HepG2 (cell line): ENCODE measurements at regions not wholly inside any gene's neighbourhood (a gene's known extent, or its start where the extent isn't known, plus 50 kb on each side); places are given as distances from the start of the nearest gene placed in this dataset.

ENCODE experiments used
- ATAC-seq: fragments of 200-7000 bp; cut with Tn5 transposase; 3 replicates; pipeline ENCODE4 v1.9.1; 2020; ENCODE audit warnings: mild to moderate bottlenecking, moderate library complexity
- BruUV-seq: library from RNA; stranded (reverse); fragments of 400-500 nt; replicated peaks from 2 replicates; lab custom pipeline; 2021; lab: Mats Ljungman, UMichigan
- CTCF ChIA-PET: fragments of 300-600 bp; formaldehyde crosslinking; extraction: SDS; loops from one replicate; lab custom pipeline; 2021; ENCODE audit warnings: low total read pairs, inconsistent platforms, low intra/inter-chr PET ratio; lab: Yijun Ruan, JAX
- POLR2A ChIA-PET: fragments of 350-600 bp; sonication (Branson Sonifier 250); formaldehyde crosslinking; loops from one replicate; lab custom pipeline; 2020; ENCODE audit warnings: antibody characterized with exemption, inconsistent platforms; lab: Yijun Ruan, JAX
- DNase-seq: peaks from one replicate; pipeline ENCODE4 v3.0.0-alpha.2; 2015; ENCODE audit warnings: low spot score
- FAIRE-seq: peaks from 3 replicates; lab custom pipeline; 2011; peaks lifted over from hg19 to GRCh38; lab: Jason Lieb, UNC
- H2AFZ ChIP-seq: one replicate; pipeline ENCODE4 v1.6.1; 2011; ENCODE audit warnings: low read length, inconsistent platforms
- H3K27ac ChIP-seq: fragments of 300-600 bp; 3 replicates; pipeline ENCODE4 v1.8.0; 2011; ENCODE audit warnings: mixed run types, mild to moderate bottlenecking, mixed read lengths, low read length, inconsistent platforms; ENCODE audit not compliant: insufficient read depth; ENCODE audit errors: extremely low read length
- H3K27me3 ChIP-seq, 2 experiments: fragments of 200-600 bp in 1 of 2; 2 replicates in 1 of 2; 3 replicates in 1 of 2; pipeline versions ENCODE4 v1.6.0 to v1.8.0; 2011; ENCODE audit warnings: low read length in 2 of 2, mild to moderate bottlenecking in 2 of 2, moderate library complexity in 2 of 2, inconsistent platforms in 1 of 2; ENCODE audit not compliant: insufficient read depth in 2 of 2, control insufficient read depth in 1 of 2
- H3K36me3 ChIP-seq, 2 experiments: fragments of 200-600 bp in 1 of 2; replicated peaks in 1 of 2; 2 replicates in 1 of 2; 3 replicates in 1 of 2; pipeline versions ENCODE4 v1.5.1 to v1.8.0; 2011; ENCODE audit warnings: low read length in 2 of 2, inconsistent platforms in 1 of 2; ENCODE audit not compliant: insufficient read depth in 2 of 2, control insufficient read depth in 1 of 2
- H3K4me1 ChIP-seq: 2 replicates; pipeline ENCODE4 v1.5.1; 2012; ENCODE audit warnings: low read length, inconsistent platforms; ENCODE audit not compliant: insufficient read depth
- H3K4me2 ChIP-seq: 2 replicates; pipeline ENCODE4 v1.6.0; 2011; ENCODE audit warnings: low read depth, low read length, inconsistent platforms
- H3K4me3 ChIP-seq, 3 experiments: fragments of 200-600 bp in 1 of 3; sonication (generic), shearing (Covaris generic) in 1 of 3; replicated peaks in 1 of 3; 2 replicates each; pipeline ENCODE4 v1.5.1; 2011 to 2016; ENCODE audit warnings: low read length in 3 of 3, inconsistent platforms in 2 of 3, low read depth in 2 of 3, mild to moderate bottlenecking in 2 of 3, control low read depth in 1 of 3, mixed read lengths in 1 of 3; ENCODE audit not compliant: insufficient read depth in 1 of 3
- H3K79me2 ChIP-seq: one replicate; pipeline ENCODE4 v1.6.1; 2011; ENCODE audit warnings: low read length, inconsistent platforms; ENCODE audit not compliant: insufficient read depth
- H3K9ac ChIP-seq: 2 replicates; pipeline ENCODE4 v1.6.0; 2011; ENCODE audit warnings: mild to moderate bottlenecking, low read depth, low read length, inconsistent platforms; ENCODE audit not compliant: insufficient read depth
- H3K9me3 ChIP-seq: 2 replicates; pipeline ENCODE4 v1.5.1; 2012; ENCODE audit warnings: mild to moderate bottlenecking, low read length
- H4K20me1 ChIP-seq: 2 replicates; pipeline ENCODE4 v1.6.0; 2011; ENCODE audit warnings: inconsistent platforms, mild to moderate bottlenecking, low read length, moderate library complexity; ENCODE audit not compliant: insufficient read depth
- FOXC1 ChIP-seq: sonication (generic); formaldehyde crosslinking; IDR thresholded peaks from 2 replicates; pipeline ENCODE4 v1.8.0; 2022; ENCODE audit warnings: mild to moderate bottlenecking, missing genetic modification reagents, borderline replicate concordance
- GATA4 ChIP-seq: sonication (generic); IDR thresholded peaks from 2 replicates; pipeline ENCODE4 v1.6.1; 2016; ENCODE audit warnings: antibody characterized with exemption, low read depth, borderline replicate concordance
- SP1 ChIP-seq, 2 experiments: fragments of 450-650 bp in 1 of 2; sonication (generic) in 1 of 2; formaldehyde crosslinking in 1 of 2; IDR thresholded peaks; 2 replicates each; pipeline versions ENCODE4 v1.4.0 to v1.6.1; 2016 to 2020; ENCODE audit warnings: missing genetic modification reagents in 1 of 2
- STAT5B ChIP-seq: sonication (generic); formaldehyde crosslinking; IDR thresholded peaks from 2 replicates; pipeline ENCODE4 v1.4.0; 2020; ENCODE audit warnings: missing genetic modification reagents
- ZNF256 ChIP-seq: sonication (generic); formaldehyde crosslinking; conservative IDR thresholded peaks from 2 replicates; pipeline ENCODE4 v1.4.0; 2020; ENCODE audit warnings: missing genetic modification reagents
- ZNF768 ChIP-seq: sonication (generic); formaldehyde crosslinking; IDR thresholded peaks from 2 replicates; pipeline ENCODE4 v1.4.0; 2020; ENCODE audit warnings: missing genetic modification reagents
- WGBS: methylation state at CpG from one replicate; pipeline ENCODE4 v1.1.6; 2017; ENCODE audit warnings: low lambda C conversion rate; 5-methylcytosine and 5-hydroxymethylcytosine counted together
- in situ Hi-C: cut with HindIII; loops from 2 replicates; pipeline ENCODE4 v1.10.0; 2017; ENCODE audit warnings: low pct_unique_long_range_greater_than_20kb; ENCODE audit not compliant: extremely low pct_ligation_motif_present
- intact Hi-C: fragments of 100-400 bp; cut with micrococcal nuclease; formaldehyde crosslinking; loops from one replicate; pipeline ENCODE4 v1.10.0; 2022; ENCODE audit not compliant: unreplicated experiment
- TF ChIP-seq, protein P1 (sequence below): sonication (generic); formaldehyde crosslinking; IDR thresholded peaks from 2 replicates; pipeline ENCODE4 v1.4.0; 2020; ENCODE audit warnings: mild to moderate bottlenecking, missing genetic modification reagents
- TF ChIP-seq, protein P2 (sequence below): IDR thresholded peaks from 2 replicates; pipeline ENCODE4 v1.6.1; 2016; ENCODE audit warnings: low read depth, missing genetic modification reagents, missing compliant biosample characterization
- TF ChIP-seq, protein P3 (sequence below): sonication (generic); IDR thresholded peaks from 2 replicates; pipeline ENCODE4 v1.6.1; 2016; ENCODE audit warnings: low read depth, borderline replicate concordance

DNA sequence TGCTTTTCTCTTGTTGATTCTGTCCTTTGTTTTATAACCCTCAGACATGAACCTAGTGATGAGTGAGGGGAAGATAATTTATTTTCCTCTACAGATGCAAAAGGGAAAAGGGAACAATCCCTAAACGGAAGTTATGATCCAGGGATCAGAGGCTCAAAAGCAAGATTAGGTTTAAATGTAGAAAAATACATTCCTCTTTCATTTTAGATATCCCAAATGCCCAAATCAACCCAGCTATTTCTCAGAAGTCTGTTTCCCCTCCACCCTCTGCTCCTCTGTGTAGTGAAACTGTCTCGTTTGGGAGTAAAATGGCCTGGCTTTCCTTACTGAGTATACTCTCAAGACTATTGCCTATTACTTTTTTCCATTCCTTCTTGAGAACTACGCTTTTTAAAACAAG is 97.1 kb downstream of the PRL start:
- Histone ChIP-seq H2AFZ (no peak overlapping the region), H3K79me2 (no peaks in the 10 kb centered on the region), H3K36me3 (no peaks in the 10 kb centered on the region; a peak in 1 of 5 replicates), H3K4me1 (no peaks in the 10 kb centered on the region), H3K4me2 (no peak overlapping the region), H3K27ac (no peak overlapping the region), H3K4me3 (no peak overlapping the region), H3K9ac (no peak overlapping the region), H3K27me3 (no peaks in the 10 kb centered on the region), H3K9me3 (peaks cover 89% of the 10 kb centered on the region), H4K20me1 (no peaks in the 10 kb centered on the region)
- intact Hi-C loops (no loop called here), in situ Hi-C loops (no loop called here)
- TF ChIP-seq, protein P1, sequence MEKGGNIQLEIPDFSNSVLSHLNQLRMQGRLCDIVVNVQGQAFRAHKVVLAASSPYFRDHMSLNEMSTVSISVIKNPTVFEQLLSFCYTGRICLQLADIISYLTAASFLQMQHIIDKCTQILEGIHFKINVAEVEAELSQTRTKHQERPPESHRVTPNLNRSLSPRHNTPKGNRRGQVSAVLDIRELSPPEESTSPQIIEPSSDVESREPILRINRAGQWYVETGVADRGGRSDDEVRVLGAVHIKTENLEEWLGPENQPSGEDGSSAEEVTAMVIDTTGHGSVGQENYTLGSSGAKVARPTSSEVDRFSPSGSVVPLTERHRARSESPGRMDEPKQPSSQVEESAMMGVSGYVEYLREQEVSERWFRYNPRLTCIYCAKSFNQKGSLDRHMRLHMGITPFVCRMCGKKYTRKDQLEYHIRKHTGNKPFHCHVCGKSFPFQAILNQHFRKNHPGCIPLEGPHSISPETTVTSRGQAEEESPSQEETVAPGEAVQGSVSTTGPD (CRISPR knock-in tag), result no peak
- no peak for TF ChIP-seq ZNF768 (CRISPR knock-in tag)
- no peak for TF ChIP-seq FOXC1
- no peak for TF ChIP-seq SP1 (IDR thresholded peaks at IDR 0.05)
- TF ChIP-seq SP1 (CRISPR knock-in tag; IDR thresholded peaks at IDR 0.05), result no peak
- TF ChIP-seq STAT5B (CRISPR knock-in tag), result no peak
- no peak for TF ChIP-seq ZNF256 (CRISPR knock-in tag)
- ChIA-PET POLR2A (no interaction called here), CTCF (no interaction called here)
- ATAC-seq (no peak), DNase-seq (no peak), FAIRE-seq (no peak)
- no TSS peak for BruUV-seq
- WGBS, result 4% methylated on average over 3 of the region's 3 CpGs

DNA sequence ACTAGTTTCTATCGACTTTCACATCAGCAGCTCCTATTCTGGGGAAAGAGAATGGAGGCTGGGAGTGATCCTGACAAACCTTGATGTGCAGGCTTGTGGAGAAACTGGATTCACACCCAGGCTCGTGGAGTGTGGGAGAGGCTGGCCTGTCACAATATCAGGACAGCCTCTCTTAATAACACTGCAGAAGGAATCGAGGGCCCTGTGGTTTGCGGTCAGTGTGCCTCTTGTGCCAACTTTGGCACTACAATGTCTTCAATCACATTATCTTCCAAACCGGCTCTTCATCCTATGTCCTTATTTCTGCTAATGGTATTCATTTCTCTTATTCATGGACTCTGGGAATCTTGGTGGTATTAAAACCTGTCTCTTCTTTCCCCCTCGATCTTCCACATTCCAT is 92.7 kb downstream of the PRL start:
- H3K9me3 ChIP-seq, result peaks cover 86% of the 10 kb centered on the region
- no peaks in the 10 kb centered on the region for H4K20me1 ChIP-seq
- TF ChIP-seq, protein P2, sequence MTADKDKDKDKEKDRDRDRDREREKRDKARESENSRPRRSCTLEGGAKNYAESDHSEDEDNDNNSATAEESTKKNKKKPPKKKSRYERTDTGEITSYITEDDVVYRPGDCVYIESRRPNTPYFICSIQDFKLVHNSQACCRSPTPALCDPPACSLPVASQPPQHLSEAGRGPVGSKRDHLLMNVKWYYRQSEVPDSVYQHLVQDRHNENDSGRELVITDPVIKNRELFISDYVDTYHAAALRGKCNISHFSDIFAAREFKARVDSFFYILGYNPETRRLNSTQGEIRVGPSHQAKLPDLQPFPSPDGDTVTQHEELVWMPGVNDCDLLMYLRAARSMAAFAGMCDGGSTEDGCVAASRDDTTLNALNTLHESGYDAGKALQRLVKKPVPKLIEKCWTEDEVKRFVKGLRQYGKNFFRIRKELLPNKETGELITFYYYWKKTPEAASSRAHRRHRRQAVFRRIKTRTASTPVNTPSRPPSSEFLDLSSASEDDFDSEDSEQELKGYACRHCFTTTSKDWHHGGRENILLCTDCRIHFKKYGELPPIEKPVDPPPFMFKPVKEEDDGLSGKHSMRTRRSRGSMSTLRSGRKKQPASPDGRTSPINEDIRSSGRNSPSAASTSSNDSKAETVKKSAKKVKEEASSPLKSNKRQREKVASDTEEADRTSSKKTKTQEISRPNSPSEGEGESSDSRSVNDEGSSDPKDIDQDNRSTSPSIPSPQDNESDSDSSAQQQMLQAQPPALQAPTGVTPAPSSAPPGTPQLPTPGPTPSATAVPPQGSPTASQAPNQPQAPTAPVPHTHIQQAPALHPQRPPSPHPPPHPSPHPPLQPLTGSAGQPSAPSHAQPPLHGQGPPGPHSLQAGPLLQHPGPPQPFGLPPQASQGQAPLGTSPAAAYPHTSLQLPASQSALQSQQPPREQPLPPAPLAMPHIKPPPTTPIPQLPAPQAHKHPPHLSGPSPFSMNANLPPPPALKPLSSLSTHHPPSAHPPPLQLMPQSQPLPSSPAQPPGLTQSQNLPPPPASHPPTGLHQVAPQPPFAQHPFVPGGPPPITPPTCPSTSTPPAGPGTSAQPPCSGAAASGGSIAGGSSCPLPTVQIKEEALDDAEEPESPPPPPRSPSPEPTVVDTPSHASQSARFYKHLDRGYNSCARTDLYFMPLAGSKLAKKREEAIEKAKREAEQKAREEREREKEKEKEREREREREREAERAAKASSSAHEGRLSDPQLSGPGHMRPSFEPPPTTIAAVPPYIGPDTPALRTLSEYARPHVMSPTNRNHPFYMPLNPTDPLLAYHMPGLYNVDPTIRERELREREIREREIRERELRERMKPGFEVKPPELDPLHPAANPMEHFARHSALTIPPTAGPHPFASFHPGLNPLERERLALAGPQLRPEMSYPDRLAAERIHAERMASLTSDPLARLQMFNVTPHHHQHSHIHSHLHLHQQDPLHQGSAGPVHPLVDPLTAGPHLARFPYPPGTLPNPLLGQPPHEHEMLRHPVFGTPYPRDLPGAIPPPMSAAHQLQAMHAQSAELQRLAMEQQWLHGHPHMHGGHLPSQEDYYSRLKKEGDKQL (CRISPR knock-in tag), result no peak
- TF ChIP-seq GATA4, result no peak
- TF ChIP-seq, protein P3, sequence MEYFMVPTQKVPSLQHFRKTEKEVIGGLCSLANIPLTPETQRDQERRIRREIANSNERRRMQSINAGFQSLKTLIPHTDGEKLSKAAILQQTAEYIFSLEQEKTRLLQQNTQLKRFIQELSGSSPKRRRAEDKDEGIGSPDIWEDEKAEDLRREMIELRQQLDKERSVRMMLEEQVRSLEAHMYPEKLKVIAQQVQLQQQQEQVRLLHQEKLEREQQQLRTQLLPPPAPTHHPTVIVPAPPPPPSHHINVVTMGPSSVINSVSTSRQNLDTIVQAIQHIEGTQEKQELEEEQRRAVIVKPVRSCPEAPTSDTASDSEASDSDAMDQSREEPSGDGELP, result no peak
- no peaks in the 10 kb centered on the region; a peak in 1 of 5 replicates for H3K36me3 ChIP-seq
- in situ Hi-C loops, result no loop called here
- no peak overlapping the region for H3K4me2 ChIP-seq
- no peak overlapping the region for H3K9ac ChIP-seq
- BruUV-seq, result no TSS peak
- CTCF ChIA-PET, result no interaction called here
- no peaks in the 10 kb centered on the region for H3K27me3 ChIP-seq
- DNase-seq, result no peak
- no peak overlapping the region for H2AFZ ChIP-seq
- no peaks in the 10 kb centered on the region for H3K79me2 ChIP-seq
- no peaks in the 10 kb centered on the region for H3K4me1 ChIP-seq
- POLR2A ChIA-PET, result no interaction called here
- no peak for ATAC-seq
- 14% methylated on average over 6 of the region's 6 CpGs for whole genome bisulfite sequencing
- intact Hi-C loops, result no loop called here
- no peak overlapping the region for H3K27ac ChIP-seq
- no peak for FAIRE-seq
- H3K4me3 ChIP-seq, result no peak overlapping the region
